NOMO-1 (cell line): ENCODE measurements at regions not wholly inside any gene's neighbourhood (a gene's known extent, or its start where the extent isn't known, plus 50 kb on each side); places are given as distances from the start of the nearest gene placed in this dataset.
"Not testable (repeated sequence)": the region's sequence is repeated elsewhere in the genome, so short reads cannot be mapped to it uniquely, and the experiment has no call there.

ENCODE experiments used
- DNase-seq, 2 experiments: peaks; one replicate each; lab custom pipeline; 2025; ENCODE audit not compliant: unreplicated experiment in 2 of 2; lab: John Stamatoyannopoulos, UW

DNA sequence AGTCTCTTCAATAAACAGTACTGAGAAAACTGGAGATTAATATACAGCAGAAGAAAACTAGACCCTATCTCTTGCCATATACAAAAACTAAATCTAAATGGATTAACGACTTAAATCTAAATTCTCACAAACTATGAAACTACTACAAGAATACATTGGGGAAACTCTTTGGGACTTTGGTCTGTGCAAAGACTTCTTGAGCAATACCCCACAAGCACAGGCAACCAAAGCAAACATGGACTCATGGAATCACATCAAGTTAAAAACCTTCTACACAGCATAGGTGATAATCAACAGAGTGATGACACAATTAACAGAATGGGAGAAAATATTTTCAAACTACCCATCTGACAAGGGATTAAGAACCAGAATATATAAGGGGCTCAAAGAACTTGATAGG, 848.2 kb upstream of the NRXN1 start:
- no peak for DNase-seq

DNA sequence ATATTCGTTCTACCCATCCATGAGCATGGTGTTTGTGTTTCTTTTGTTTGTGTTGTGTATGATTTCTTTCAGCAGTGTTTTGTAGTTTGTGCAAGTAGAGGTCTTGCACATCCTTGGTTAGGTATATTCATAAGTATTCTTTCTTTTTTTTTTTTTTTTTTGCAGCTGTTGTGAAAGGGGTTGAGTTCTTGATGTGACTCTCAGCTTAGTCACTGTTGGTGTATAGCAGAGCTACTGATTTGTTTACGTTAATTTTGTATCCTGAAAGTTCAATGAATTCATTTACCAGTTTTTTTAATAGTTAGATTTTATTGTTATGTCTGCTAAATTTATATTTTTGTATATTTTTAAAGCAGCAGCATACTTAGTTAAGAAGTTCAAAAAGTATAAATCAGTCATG, 834.4 kb upstream of the NRXN1 start:
- no peak for DNase-seq

DNA sequence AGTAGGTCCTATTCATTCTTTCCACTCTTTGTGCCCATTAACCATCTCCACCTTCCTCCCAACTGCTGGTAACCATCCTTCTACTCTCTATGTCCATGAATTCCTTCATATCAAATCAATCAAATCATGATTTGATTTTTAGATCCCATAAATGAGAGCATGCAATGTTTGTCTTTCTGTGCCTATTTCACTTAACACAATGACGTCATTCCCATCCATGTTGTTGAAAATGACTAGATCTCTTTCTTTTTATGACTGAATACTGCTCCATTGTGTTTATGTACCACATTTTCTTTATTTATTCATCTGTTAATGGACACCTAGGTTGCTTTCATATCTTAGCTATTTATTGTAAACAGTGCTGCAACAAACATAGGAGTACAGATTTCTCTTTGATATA, 827.3 kb upstream of the NRXN1 start:
- DNase-seq: no peak

DNA sequence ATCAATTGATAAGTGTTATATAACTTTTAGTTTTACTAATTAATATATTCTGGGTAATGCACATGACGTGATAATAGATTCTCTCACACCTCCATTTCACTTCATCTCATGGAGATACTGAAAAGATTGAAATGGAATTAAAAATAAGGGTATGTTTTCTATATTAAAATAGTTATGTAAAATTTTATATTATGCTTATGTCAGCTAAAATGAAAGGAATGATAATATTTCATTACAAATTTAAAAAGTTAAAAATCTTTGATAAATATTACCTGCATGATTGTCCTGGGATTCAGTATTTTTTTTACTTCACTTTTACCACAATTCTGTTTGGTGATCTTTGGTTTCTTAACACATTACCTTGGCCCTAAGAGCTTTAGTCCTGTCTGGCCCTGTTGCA, 823.8 kb upstream of the NRXN1 start:
- no peak for DNase-seq

DNA sequence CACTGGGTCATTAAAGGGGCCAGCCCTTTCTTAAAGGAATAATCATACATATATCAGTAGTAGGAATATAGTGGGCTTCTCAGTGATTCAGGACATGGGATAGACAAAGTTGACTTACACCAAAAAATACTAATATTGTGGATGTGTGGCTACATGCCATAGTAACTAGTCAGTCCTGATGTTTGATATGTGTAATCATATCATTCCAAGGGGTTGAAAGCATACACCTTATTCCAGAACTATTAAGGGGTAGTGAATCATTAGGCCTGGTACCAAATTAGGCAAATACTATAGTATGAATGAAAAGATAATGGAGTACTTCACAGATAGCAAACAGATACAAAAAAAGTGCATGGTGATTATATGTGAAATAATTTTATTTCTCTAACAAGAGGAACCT, 814.9 kb upstream of the NRXN1 start:
- DNase-seq: no peak

DNA sequence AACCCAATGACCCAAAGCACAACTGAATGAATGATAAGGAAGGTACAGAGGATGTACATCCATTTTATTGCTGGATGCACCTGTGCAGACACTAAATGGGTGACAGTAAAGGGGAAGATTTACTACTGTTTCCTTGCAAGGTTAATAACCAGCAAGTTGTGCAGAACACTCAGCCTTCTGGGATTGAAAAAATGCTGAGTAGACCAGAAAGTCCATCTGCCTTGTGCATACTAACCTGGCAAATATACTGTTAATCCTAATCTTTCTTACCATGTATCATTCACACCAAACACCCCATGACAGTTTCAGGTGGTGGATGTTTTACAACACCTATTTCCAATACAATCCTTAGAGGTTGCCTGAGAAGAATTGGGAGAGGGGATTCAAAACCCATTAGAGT, 814.1 kb upstream of the NRXN1 start:
- DNase-seq: no peak

DNA sequence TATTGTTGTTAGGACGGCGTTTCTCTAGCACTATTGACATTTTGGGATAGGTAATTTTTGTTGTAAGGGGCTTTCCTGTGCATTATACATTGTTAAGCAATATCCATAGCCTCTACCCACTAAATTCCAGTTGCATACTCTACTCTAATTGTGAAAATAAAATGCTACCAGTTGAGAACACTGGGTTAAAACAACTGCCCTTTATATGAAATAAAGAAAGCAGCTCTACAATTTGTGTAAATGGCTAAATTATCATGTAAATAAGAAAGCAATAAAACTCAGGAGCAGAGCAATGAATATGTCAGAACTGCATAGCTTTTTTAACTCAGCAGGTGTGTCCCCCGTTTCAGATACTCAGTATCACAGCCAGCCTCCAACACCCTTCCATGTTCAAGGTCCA, 812.7 kb upstream of the NRXN1 start:
- DNase-seq: no peak

DNA sequence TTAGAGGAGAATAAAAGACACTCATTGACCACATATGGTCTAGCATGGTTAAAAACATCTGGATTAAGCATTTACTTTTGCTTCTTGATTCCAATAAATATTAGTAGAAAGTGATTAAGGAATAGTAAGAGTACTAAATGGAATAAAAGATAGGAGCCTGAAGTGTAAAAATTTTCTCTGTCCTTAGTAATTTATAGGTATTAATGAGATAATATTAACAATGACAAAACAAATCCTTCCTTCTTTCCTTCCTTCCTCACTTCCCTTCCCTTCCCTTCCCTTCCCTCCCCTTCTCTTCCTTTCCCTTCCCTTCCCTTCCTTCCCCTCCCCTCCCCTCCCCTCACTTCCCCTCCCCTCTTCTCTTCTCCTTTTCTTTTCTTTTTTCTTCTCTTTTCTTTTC, 797.5 kb upstream of the NRXN1 start:
- no peak for DNase-seq

DNA sequence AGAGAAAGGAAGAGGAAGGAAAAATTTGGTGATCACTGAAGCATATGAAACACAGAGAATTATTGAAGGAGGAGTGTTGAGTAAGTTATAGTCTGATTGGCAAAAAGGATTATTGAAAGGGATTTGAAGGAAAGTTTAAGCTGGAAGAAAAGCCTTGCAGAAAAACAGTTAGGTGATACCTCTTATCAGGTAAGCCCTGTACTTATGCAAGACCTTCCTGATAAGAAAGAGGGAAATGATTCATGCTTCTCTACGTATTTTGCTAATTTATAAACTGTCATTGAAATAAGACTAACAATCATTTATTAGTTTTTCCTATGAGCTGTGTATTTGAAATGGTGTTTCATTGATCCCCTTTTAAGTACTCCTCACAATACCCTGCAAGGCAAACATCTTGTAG, 793.9 kb upstream of the NRXN1 start:
- no peak for DNase-seq

DNA sequence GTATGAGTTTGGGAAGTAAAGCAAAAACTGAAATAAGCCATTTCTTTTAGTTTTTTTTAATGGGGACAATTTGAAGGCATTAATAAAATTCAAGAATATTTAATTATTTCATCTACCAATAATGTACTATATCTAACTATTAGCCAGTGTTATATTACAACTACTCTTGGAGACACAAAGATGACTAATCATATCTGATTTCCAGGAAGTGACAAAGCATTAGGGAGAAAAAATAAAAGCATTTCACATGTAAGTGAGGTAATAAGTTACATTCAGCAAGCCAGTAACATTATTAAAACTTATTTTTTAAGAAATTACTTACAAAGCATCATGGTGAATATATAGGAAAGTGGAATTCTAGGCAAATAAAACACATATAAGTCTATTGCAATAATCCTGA, 781.3 kb upstream of the NRXN1 start:
- DNase-seq: no peak

DNA sequence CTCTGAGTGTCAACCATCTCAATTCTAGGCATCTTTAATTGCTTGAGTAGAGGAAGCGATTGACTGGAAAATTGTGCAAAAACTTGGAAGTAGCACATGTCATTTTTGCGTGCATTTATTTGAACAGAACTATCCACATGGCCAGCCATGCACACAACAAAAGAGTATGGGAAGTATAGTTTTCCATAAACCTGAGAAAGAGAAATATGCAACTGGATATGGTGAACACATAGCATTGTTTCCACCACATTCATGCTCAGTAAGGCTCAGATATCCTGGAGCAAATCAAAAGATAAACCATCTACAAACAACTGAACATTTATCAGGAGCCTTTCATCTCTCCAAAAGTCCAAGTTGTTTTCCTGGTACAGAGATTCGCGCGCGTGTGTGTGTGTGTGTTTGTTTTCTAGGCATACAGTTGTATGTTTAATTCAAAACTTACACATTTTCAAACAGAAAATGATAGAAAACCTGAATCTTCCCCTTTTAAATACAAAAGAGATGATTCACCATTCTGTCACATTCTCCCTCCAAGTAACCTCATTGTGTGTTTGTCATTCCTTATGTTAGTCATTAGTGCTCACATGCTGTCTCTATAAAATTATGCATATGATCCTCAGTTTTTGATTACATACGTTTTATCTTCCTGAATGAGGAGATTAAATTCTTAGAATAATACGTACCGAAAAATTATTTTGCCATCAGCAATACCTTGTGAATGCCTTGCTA, 780.4 kb upstream of the NRXN1 start:
- DNase-seq: no peak

DNA sequence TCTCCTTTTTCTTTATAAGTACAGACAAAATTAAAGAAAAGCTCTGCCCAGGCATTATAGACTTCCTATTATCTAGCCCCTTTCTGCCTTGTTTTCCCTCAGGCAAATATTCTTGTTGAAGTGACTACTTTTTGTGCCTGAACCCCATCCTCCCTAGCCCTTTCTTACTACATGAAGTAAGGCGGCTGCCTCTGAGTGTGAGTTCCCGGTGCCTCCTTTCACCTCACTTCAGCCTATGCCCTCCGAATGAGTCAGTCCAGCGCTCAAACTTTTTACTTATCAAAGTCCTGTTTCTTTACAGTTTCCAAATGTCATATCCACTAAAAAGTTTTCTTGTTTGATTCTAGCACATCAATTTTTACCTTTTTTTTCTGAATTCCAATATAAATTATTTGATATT, 778.3 kb upstream of the NRXN1 start:
- no peak for DNase-seq

DNA sequence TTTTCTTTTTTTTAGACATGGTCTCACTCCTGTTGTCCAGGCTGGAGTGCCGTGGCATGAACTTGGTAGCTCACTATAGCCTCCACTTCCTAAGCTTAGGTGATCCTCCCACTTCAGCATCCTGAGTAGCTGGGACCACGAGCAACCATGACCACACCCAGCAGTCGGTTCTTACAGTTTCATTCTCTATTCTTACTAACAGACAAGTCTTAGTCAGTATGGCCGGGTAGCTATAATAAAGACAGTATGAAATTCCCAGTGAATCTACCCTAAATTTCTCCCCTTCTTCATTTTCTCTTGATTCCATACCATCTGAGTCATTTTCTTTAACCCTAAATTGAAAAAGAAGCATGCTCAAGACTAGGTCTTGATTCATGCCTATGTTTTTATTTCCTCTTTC, 775.3 kb upstream of the NRXN1 start:
- no peak for DNase-seq

DNA sequence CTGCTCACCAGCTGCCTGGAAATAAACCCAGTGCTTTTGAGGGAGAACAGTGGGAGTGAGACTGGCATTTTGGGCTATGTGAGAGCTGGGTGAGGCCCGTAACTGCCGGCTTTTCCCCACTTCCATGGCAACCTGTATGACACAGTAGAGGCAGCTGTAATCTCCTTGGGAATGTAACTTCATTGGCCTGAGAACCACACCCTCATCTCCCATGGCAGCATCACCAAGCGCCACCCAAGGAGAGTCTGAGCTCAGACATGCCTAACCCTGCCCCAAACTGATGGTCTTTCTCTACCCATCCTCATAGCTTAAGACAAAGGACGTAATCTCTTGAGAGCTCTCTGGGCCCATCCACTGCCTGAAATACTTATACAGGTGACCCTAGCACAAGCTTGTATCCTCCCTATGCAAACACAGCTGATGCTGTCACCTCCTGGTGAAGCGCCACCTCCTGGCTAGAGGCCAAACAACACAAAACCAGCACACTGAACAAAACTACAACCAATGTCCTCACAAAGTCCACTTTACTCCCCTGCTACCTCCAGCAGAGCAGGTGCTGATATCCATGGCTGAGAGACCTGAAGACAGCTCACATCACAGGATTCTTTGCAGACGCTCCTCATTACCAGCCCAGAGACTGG, 763.4 kb upstream of the NRXN1 start:
- DNase-seq: no peak

DNA sequence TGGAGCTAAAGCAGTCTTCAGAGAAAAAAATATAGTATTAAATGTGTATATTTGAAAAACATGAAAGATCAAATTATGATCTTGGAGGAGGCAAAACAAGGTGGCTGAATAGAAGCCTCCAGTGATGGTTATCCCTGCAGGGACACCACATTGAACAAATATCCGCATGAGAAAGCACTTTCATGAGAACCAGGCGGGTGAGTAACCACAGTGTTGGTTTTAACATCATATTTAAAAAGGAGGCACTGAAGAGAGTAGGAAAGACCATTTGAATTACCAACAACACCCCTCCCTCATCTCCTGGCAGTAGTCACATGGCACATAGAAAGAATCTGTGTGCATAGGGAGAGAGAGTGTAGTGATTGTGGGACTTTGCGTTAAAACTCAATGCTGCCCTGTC, 759.6 kb upstream of the NRXN1 start:
- no peak for DNase-seq

DNA sequence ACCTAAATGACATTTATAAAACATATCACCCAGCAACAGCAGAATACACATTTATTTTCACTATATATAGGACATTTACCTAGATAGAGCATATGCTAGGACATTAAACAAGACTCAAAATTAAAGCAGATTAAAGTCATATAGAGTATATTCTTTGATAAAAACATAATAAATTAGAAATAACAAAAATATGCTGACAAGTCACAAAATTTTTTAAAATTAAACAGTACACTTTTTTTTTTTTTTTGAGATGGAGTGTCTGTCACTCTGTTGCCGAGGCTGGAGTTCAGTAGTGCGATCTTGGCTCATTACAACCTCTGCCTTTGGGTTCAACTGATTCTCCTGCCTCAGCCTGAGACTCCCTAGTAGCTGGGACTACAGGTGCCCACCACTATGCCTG, 758.9 kb upstream of the NRXN1 start:
- no peak for DNase-seq

DNA sequence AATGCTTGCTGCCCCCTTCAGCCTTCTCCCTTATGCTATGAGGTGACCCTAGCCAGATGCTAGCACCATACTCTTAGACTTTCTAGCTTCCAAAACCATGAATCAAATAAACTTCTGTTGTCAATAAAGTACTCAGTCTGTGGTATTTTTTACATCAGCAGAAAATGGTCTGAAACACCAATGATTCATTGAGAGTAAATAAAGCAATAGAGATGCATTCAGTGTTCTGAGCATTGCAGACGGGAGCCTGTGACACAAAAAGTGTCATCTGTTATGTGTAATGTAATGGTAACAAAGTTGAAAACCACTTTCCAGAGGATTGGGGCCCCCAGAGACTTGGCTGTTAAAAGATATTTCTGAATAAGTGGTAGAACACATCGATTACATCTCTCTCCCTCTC, 758.0 kb upstream of the NRXN1 start:
- no peak for DNase-seq

DNA sequence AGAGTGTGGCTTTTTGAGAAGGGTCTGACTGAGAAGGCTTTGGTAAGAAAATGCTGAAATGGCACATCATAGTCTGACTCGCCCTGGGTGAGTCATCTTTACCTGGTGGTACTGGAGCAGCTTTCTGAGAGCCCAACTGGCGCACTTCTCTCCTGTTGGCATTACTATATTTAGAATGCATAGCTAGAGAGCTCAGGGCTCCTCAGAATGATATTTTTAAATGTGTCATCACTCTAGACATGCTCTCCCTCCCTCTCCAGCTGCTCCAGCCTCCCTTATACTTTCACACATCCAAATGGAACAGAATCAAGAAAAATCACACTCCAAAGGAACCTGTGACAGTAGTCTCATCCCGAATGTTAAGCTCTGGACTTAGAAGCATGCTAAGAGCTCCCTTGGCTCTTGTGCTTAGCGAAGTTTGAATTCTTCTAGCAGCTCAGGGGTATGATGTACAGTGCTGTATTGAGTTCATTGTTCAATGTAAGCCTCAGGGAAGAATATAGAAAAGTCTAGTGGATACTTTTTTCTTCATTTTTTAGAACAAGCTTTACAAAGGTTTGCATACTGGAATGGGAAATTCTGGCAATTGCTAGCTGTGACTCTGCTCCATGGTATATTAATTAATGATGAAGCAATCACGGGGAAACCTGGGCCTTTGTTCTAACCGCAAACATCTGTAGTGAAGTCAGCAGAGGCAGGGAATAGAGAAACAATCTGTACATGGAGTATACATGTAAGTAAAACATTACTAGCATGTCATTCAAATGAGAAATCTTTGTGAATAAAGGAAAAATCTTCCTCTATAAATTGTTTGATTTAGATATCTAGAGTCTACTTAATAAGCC, 751.2 kb upstream of the NRXN1 start:
- DNase-seq: no peak

DNA sequence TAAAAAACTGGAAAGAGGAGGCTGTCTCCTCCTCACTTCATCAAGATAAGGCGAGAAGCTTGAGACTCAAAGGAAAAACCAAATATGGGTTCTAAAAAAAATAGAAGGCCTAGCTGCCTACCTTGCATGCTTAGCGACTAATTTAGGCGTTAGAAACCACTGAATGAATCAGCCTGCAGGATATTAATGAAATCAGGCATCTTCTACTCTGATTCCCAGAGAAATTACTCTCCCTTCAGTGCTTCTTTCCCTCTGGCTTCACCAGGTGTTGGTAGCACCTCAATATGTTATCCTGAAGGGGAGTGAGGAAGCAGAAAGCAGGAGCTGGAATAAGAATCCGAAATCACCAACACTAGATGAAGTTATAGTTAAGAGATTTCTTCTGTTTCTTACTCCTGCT, 749.8 kb upstream of the NRXN1 start:
- DNase-seq: no peak

DNA sequence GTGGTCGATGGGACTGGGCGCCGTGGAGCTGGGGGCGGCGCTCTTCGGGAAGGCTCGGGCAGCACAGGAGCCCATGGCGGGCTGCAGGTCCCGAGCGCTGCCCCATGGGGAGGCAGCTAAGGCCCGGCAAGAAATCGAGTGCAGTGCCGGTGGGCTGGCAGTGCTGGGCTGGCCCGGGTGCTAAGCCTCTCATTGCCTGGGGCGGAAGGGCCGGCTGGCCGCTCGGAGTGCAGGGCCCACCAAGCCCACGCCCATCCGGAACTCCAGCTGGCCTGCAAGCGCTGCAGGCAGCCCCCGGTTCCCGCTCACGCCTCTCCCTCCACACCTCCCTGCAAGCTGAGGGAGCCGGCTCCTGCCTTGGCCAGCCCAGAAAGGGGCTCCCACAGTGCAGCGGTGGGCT, 748.4 kb upstream of the NRXN1 start:
- no peak for DNase-seq

DNA sequence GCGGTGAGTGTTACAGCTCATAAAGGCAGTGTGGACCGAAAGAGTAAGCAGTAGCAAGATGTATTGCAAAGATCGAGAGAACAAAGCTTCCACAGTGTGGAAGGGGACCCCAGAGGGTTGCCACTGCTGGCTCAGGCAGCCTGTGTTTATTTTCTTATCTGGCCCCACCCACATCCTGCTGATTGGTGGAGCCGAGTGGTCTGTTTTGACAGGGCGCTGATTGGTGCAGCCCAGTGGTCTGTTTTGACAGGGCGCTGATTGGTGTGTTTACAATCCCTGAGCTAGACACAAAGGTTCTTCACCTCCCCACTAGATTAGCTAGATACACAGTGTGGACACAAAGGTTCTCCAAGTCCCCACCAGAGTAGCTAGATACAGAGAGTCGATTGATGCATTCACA, 747.8 kb upstream of the NRXN1 start:
- DNase-seq: not testable (repeated sequence)

DNA sequence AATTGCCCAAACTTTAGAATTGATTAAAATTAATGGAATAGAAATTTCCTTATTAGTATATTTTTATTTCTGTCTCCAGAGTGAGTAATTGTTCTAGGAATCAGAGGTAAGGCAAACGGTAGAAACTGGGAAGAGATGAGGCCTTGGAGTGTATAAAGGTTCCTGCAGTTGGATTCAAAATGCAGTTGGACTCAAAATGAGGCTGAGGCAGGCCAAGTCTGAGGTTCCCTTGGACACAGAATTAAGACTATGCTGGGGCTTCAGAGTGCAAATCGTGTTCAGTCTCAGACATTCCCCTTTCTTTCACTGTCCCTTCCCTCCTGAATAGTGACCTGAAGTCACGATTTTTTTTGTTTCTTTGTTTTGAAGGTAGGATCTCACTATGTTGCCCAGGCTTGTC, 746.9 kb upstream of the NRXN1 start:
- DNase-seq: no peak
